ENCODE measurements at regions not wholly inside any gene's neighbourhood (a gene's known extent, or its start where the extent isn't known, plus 50 kb on each side); places are given as distances from the start of the nearest gene placed in this dataset.

GRCh38 chr1:17914987-17915386, 159.9 kb downstream of the ACTL8 start:
- no peak overlapping the region for H3K23ac ChIP-seq (ENCODE audit: low read length)
- no peaks in the 10 kb centered on the region for H3K36me3 ChIP-seq (ENCODE audit: control insufficient read depth, insufficient read depth, low read length)
- no peak overlapping the region for H3K4me3 ChIP-seq (ENCODE audit: low read length)
- no peak for DNase-seq
- peak overlapping the region; percentile 41 for H4K5ac ChIP-seq (ENCODE audit: low read length)
- peak overlapping the region; percentile 63 for H3K9ac ChIP-seq (ENCODE audit: low read length)
- no peaks in the 10 kb centered on the region for H3K79me2 ChIP-seq (ENCODE audit: control insufficient read depth, insufficient read depth, low read length)
- H3K4ac ChIP-seq (ENCODE audit: low read depth, low read length), result peak overlapping the region; percentile 77
- no peak overlapping the region for H4K8ac ChIP-seq (ENCODE audit: low read depth, low read length)
- H2BK120ac ChIP-seq (ENCODE audit: low read depth, low read length), result peak overlapping the region; percentile 33
- peak overlapping the region; percentile 94 for H3K56ac ChIP-seq (ENCODE audit: low read length)
- peak overlapping the region; percentile 22 for H3K4me2 ChIP-seq (ENCODE audit: low read length)
- H3K18ac ChIP-seq (ENCODE audit: low read length), result peak overlapping the region; percentile 75
- WGBS (ENCODE audit: extremely low coverage, insufficient coverage, low lambda C conversion rate), result no CpG with 5 or more reads among the region's 9 CpGs
- peak overlapping the region; percentile 99 for H2BK5ac ChIP-seq (ENCODE audit: low read length)
- H3K4me1 ChIP-seq (ENCODE audit: control insufficient read depth, low read depth, low read length), result peaks cover 25% of the 10 kb centered on the region
- no peaks in the 10 kb centered on the region for H3K27me3 ChIP-seq (ENCODE audit: insufficient read depth, low read length, poor library complexity)
- H3K27ac ChIP-seq (ENCODE audit: low read depth, low read length), result peak overlapping the region; percentile 55
- H2AK5ac ChIP-seq (ENCODE audit: low read length), result peak overlapping the region; percentile 71
- H3K79me1 ChIP-seq (ENCODE audit: low read length), result no peaks in the 10 kb centered on the region
- H2BK15ac ChIP-seq (replicated peaks; ENCODE audit: low read depth), result no peak overlapping the region

- peaks cover 25% of the 10 kb centered on the region for H3K4me1 ChIP-seq (ENCODE audit: control insufficient read depth, low read depth, low read length)
- H3K4ac ChIP-seq (ENCODE audit: low read depth, low read length), result no peak overlapping the region
- no peaks in the 10 kb centered on the region for H3K79me1 ChIP-seq (ENCODE audit: low read length)
- no peaks in the 10 kb centered on the region for H3K36me3 ChIP-seq (ENCODE audit: control insufficient read depth, insufficient read depth, low read length)
- H4K8ac ChIP-seq (ENCODE audit: low read depth, low read length), result no peak overlapping the region
- no peak overlapping the region for H2BK120ac ChIP-seq (ENCODE audit: low read depth, low read length)
- H3K23ac ChIP-seq (ENCODE audit: low read length), result no peak overlapping the region
- H3K79me2 ChIP-seq (ENCODE audit: control insufficient read depth, insufficient read depth, low read length), result no peaks in the 10 kb centered on the region
- no peak overlapping the region for H3K4me3 ChIP-seq (ENCODE audit: low read length)
- H3K4me2 ChIP-seq (ENCODE audit: low read length), result no peak overlapping the region
- H2AK5ac ChIP-seq (ENCODE audit: low read length), result no peak overlapping the region
- no peak overlapping the region for H2BK15ac ChIP-seq (replicated peaks; ENCODE audit: low read depth)
- DNase-seq, result peak; percentile 33
- WGBS (ENCODE audit: extremely low coverage, insufficient coverage, low lambda C conversion rate), result no CpG with 5 or more reads among the region's 7 CpGs
- H3K56ac ChIP-seq (ENCODE audit: low read length), result peak overlapping the region; percentile 86
- peak overlapping the region; percentile 59 for H4K5ac ChIP-seq (ENCODE audit: low read length)
- H2BK5ac ChIP-seq (ENCODE audit: low read length), result peak overlapping the region; percentile 98
- H3K9ac ChIP-seq (ENCODE audit: low read length), result peak overlapping the region; percentile 39
- H3K18ac ChIP-seq (ENCODE audit: low read length), result peak overlapping the region; percentile 44
- H3K27me3 ChIP-seq (ENCODE audit: insufficient read depth, low read length, poor library complexity), result no peaks in the 10 kb centered on the region
- peak overlapping the region; percentile 36 for H3K27ac ChIP-seq (ENCODE audit: low read depth, low read length)
Measured at GRCh38 chr1:17915511-17916197, 160.5 kb downstream of the ACTL8 start.

- Histone ChIP-seq H2BK120ac (ENCODE audit: low read depth, low read length) (no peak overlapping the region), H3K18ac (ENCODE audit: low read length) (no peak overlapping the region), H3K9ac (ENCODE audit: low read length) (no peak overlapping the region), H3K23ac (ENCODE audit: low read length) (no peak overlapping the region), H3K36me3 (ENCODE audit: control insufficient read depth, insufficient read depth, low read length) (no peaks in the 10 kb centered on the region), H3K27me3 (ENCODE audit: insufficient read depth, low read length, poor library complexity) (no peaks in the 10 kb centered on the region), H3K4ac (ENCODE audit: low read depth, low read length) (no peak overlapping the region), H3K4me2 (ENCODE audit: low read length) (no peak overlapping the region), H3K79me2 (ENCODE audit: control insufficient read depth, insufficient read depth, low read length) (no peaks in the 10 kb centered on the region), H2BK5ac (ENCODE audit: low read length) (no peak overlapping the region), H2BK15ac (replicated peaks; ENCODE audit: low read depth) (no peak overlapping the region), H3K4me3 (ENCODE audit: low read length) (no peak overlapping the region), H3K27ac (ENCODE audit: low read depth, low read length) (no peak overlapping the region), H4K5ac (ENCODE audit: low read length) (no peak overlapping the region), H3K79me1 (ENCODE audit: low read length) (no peaks in the 10 kb centered on the region), H3K56ac (ENCODE audit: low read length) (peak overlapping the region; percentile 0), H4K8ac (ENCODE audit: low read depth, low read length) (no peak overlapping the region), H3K4me1 (ENCODE audit: control insufficient read depth, low read depth, low read length) (peaks cover 25% of the 10 kb centered on the region), H2AK5ac (ENCODE audit: low read length) (no peak overlapping the region)
- WGBS (ENCODE audit: extremely low coverage, insufficient coverage, low lambda C conversion rate), result no CpG with 5 or more reads among the region's 3 CpGs
- no peak for DNase-seq
Measured at GRCh38 chr1:17916702-17917101, 161.6 kb downstream of the ACTL8 start.

- H3K9ac ChIP-seq (ENCODE audit: low read length), result no peak overlapping the region
- peak; percentile 70 for DNase-seq
- no peak overlapping the region for H3K27ac ChIP-seq (ENCODE audit: low read depth, low read length)
- H3K79me2 ChIP-seq (ENCODE audit: control insufficient read depth, insufficient read depth, low read length), result no peaks in the 10 kb centered on the region
- no peak overlapping the region for H2BK120ac ChIP-seq (ENCODE audit: low read depth, low read length)
- H3K18ac ChIP-seq (ENCODE audit: low read length), result no peak overlapping the region
- H3K4ac ChIP-seq (ENCODE audit: low read depth, low read length), result no peak overlapping the region
- H4K5ac ChIP-seq (ENCODE audit: low read length), result no peak overlapping the region
- H4K8ac ChIP-seq (ENCODE audit: low read depth, low read length), result no peak overlapping the region
- H3K56ac ChIP-seq (ENCODE audit: low read length), result no peak overlapping the region
- peaks cover 13% of the 10 kb centered on the region for H3K4me1 ChIP-seq (ENCODE audit: control insufficient read depth, low read depth, low read length)
- H3K27me3 ChIP-seq (ENCODE audit: insufficient read depth, low read length, poor library complexity), result no peaks in the 10 kb centered on the region
- H3K23ac ChIP-seq (ENCODE audit: low read length), result no peak overlapping the region
- no peak overlapping the region for H3K4me2 ChIP-seq (ENCODE audit: low read length)
- no peak overlapping the region for H3K4me3 ChIP-seq (ENCODE audit: low read length)
- no peak overlapping the region for H2BK5ac ChIP-seq (ENCODE audit: low read length)
- no peaks in the 10 kb centered on the region for H3K79me1 ChIP-seq (ENCODE audit: low read length)
- WGBS (ENCODE audit: extremely low coverage, insufficient coverage, low lambda C conversion rate), result no CpG with 5 or more reads among the region's 10 CpGs
- H3K36me3 ChIP-seq (ENCODE audit: control insufficient read depth, insufficient read depth, low read length), result no peaks in the 10 kb centered on the region
- H2AK5ac ChIP-seq (ENCODE audit: low read length), result no peak overlapping the region
- no peak overlapping the region for H2BK15ac ChIP-seq (replicated peaks; ENCODE audit: low read depth)
Measured at GRCh38 chr1:17919525-17920439, 164.6 kb downstream of the ACTL8 start.

- no CpG with 5 or more reads among the region's 9 CpGs for WGBS (ENCODE audit: extremely low coverage, insufficient coverage, low lambda C conversion rate)
Measured at GRCh38 chr1:17920881-17921640, 165.9 kb downstream of the ACTL8 start.

More at GRCh38 chr1:17920881-17921640, 165.9 kb downstream of the ACTL8 start:
- Histone ChIP-seq H3K23ac (ENCODE audit: low read length) (no peak overlapping the region), H3K4me1 (ENCODE audit: control insufficient read depth, low read depth, low read length) (peaks cover 5% of the 10 kb centered on the region), H3K18ac (ENCODE audit: low read length) (no peak overlapping the region), H3K4me3 (ENCODE audit: low read length) (no peak overlapping the region), H2BK5ac (ENCODE audit: low read length) (no peak overlapping the region), H3K27me3 (ENCODE audit: insufficient read depth, low read length, poor library complexity) (no peaks in the 10 kb centered on the region), H3K27ac (ENCODE audit: low read depth, low read length) (no peak overlapping the region), H3K56ac (ENCODE audit: low read length) (no peak overlapping the region), H3K4me2 (ENCODE audit: low read length) (no peak overlapping the region), H3K36me3 (ENCODE audit: control insufficient read depth, insufficient read depth, low read length) (no peaks in the 10 kb centered on the region), H4K8ac (ENCODE audit: low read depth, low read length) (no peak overlapping the region), H4K5ac (ENCODE audit: low read length) (no peak overlapping the region), H2BK120ac (ENCODE audit: low read depth, low read length) (no peak overlapping the region), H3K79me2 (ENCODE audit: control insufficient read depth, insufficient read depth, low read length) (no peaks in the 10 kb centered on the region), H3K4ac (ENCODE audit: low read depth, low read length) (no peak overlapping the region), H3K79me1 (ENCODE audit: low read length) (no peaks in the 10 kb centered on the region), H2AK5ac (ENCODE audit: low read length) (no peak overlapping the region), H3K9ac (ENCODE audit: low read length) (no peak overlapping the region), H2BK15ac (replicated peaks; ENCODE audit: low read depth) (no peak overlapping the region)
- DNase-seq, result no peak
